Fibroblast of pulmonary artery (primary cell): ENCODE measurements at regions not wholly inside any gene's neighbourhood (a gene's known extent, or its start where the extent isn't known, plus 50 kb on each side); places are given as distances from the start of the nearest gene placed in this dataset.

ENCODE experiments used
- DNase-seq: peaks from one replicate; pipeline ENCODE4 v3.0.0-alpha.2; 2010; ENCODE audit warnings: low read depth
- H3K4me3 ChIP-seq: replicated peaks from 2 replicates; pipeline ENCODE4 v1.5.1; 2011; ENCODE audit warnings: low read depth, mild to moderate bottlenecking, control low read depth, low read length, moderate library complexity
- TF ChIP-seq, protein P1 (sequence below): IDR thresholded peaks from 2 replicates; pipeline ENCODE4 v1.5.1; 2011; ENCODE audit warnings: mild to moderate bottlenecking, control low read depth, low read length, inconsistent platforms; ENCODE audit errors: missing control alignments

DNA sequence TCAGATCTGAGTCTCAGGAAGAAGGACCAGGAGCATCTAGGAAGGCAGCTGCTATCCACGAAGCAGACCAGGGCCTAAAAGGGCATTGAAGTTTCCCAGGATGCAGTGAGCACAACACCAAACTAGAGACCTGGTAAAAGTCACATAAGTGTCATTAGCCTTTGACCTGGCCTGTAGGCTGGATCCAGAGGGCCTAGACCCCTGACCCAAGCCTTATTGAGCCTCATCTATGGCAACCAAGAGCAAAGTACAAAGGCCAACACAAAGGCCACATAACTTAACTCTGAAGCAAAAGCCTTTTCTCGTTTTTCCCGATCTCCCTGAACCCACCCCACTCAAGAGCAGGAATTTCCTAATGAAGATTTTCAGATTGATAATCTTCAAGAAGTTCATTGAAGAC lies 127.3 kb upstream of the SRD5A2 start:
- H3K4me3 ChIP-seq = no peak overlapping the region
- TF ChIP-seq, protein P1, sequence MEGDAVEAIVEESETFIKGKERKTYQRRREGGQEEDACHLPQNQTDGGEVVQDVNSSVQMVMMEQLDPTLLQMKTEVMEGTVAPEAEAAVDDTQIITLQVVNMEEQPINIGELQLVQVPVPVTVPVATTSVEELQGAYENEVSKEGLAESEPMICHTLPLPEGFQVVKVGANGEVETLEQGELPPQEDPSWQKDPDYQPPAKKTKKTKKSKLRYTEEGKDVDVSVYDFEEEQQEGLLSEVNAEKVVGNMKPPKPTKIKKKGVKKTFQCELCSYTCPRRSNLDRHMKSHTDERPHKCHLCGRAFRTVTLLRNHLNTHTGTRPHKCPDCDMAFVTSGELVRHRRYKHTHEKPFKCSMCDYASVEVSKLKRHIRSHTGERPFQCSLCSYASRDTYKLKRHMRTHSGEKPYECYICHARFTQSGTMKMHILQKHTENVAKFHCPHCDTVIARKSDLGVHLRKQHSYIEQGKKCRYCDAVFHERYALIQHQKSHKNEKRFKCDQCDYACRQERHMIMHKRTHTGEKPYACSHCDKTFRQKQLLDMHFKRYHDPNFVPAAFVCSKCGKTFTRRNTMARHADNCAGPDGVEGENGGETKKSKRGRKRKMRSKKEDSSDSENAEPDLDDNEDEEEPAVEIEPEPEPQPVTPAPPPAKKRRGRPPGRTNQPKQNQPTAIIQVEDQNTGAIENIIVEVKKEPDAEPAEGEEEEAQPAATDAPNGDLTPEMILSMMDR = no peak
- DNase-seq = no peak

GRCh38 chr2:31704561-31705212 lies 123.9 kb upstream of the SRD5A2 start:
- no peak for DNase-seq
- no peak overlapping the region for H3K4me3 ChIP-seq
- TF ChIP-seq, protein P1 = no peak

DNA sequence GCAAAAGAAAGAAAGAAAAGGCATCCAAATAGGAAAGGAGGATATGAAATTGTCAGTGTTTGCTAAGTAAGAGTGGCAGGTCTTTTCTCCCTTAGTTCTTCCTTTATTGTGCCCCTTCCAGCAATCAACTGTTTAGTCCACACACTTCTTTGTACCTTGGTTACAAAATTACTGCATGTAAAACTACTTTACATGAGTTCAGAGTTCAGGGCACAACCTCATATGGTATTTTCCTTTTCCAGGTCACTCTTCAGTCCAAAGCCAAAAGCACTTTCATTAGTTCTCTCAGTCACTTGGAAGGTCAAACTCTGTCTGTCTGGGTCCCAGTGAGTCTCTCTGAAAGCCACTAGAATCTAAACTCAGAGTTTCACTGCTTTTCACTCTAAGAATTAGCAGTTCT lies 122.5 kb upstream of the SRD5A2 start:
- TF ChIP-seq, protein P1 = no peak
- no peak overlapping the region for H3K4me3 ChIP-seq

GRCh38 chr2:31698722-31699121 lies 118.0 kb upstream of the SRD5A2 start:
- no peak for DNase-seq
- H3K4me3 ChIP-seq = no peak overlapping the region
- TF ChIP-seq, protein P1 = no peak

More for the DNA sequence above, 122.5 kb upstream of the SRD5A2 start:
- no peak for DNase-seq

- TF ChIP-seq, protein P1 = no peak
- DNase-seq = no peak
- no peak overlapping the region for H3K4me3 ChIP-seq
Observed at GRCh38 chr2:31696068-31696467, 115.3 kb upstream of the SRD5A2 start.

- no peak overlapping the region for H3K4me3 ChIP-seq
- TF ChIP-seq, protein P1 = peak; percentile 22
- DNase-seq = peak; percentile 29
Observed at GRCh38 chr2:31694444-31694843, 113.7 kb upstream of the SRD5A2 start.

DNA sequence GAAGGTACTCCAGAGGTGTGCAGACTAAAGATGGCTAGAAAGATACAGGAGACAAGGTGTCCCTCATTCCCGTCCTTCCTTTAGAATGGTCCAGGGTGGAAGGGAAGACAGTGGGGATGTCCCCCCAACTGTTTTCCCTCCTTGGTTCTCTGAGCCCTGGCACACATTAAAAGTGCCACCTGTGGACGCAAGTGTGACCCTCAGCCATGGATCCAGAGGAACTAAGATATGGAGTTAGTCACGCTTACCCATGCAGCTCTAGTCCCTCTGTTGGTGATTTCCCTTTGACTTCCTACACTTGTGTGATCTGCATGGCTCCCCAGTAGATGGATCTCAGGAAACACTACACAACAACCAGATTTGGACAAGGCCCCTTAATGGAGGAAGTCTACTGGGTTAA lies 113.1 kb upstream of the SRD5A2 start:
- peak; percentile 8 for DNase-seq
- TF ChIP-seq, protein P1 = no peak
- no peak overlapping the region for H3K4me3 ChIP-seq
